HG02678 (cell line): ENCODE measurements at regions not wholly inside any gene's neighbourhood (a gene's known extent, or its start where the extent isn't known, plus 50 kb on each side); places are given as distances from the start of the nearest gene placed in this dataset.
"Not testable (repeated sequence)": the region's sequence is repeated elsewhere in the genome, so short reads cannot be mapped to it uniquely, and the experiment has no call there.

Experiments used
- ATAC-seq: cut with Tn5 transposase; IDR thresholded peaks from one replicate; pipeline ENCODE4 v1.9.1; 2021; ENCODE audit warnings: mild to moderate bottlenecking, moderate library complexity; ENCODE audit not compliant: unreplicated experiment

GRCh38 chr1:68653882-68654281 lies 157.0 kb upstream of the DEPDC1 start:
- no peak for ATAC-seq

- ATAC-seq, result no peak
These were observed 176.9 kb upstream of the DEPDC1 start for GRCh38 chr1:68673771-68674170.

- no peak for ATAC-seq
These were observed 178.5 kb upstream of the DEPDC1 start for GRCh38 chr1:68675336-68675735.

GRCh38 chr1:68677684-68678351 lies 180.9 kb upstream of the DEPDC1 start:
- ATAC-seq, result no peak

GRCh38 chr1:68696221-68696620 lies 199.3 kb upstream of the DEPDC1 start:
- no peak for ATAC-seq

GRCh38 chr1:68703921-68704354 lies 207.1 kb upstream of the DEPDC1 start:
- ATAC-seq, result no peak

- no peak for ATAC-seq
These were observed 208.0 kb upstream of the DEPDC1 start for GRCh38 chr1:68704800-68705443.

- ATAC-seq, result no peak
These were observed 208.6 kb upstream of the DEPDC1 start for GRCh38 chr1:68705466-68705865.

GRCh38 chr1:68706639-68707317 lies 209.9 kb upstream of the DEPDC1 start:
- ATAC-seq, result no peak

GRCh38 chr1:68717330-68717729 lies 220.4 kb upstream of the DEPDC1 start:
- no peak for ATAC-seq

- no peak for ATAC-seq
These were observed 223.6 kb upstream of the DEPDC1 start for GRCh38 chr1:68720476-68720875.

- ATAC-seq, result no peak
These were observed 226.9 kb upstream of the DEPDC1 start for GRCh38 chr1:68723791-68724190.

- no peak for ATAC-seq
These were observed 228.3 kb upstream of the DEPDC1 start for GRCh38 chr1:68725001-68725752.

- not testable (repeated sequence) for ATAC-seq
These were observed 242.6 kb upstream of the DEPDC1 start for GRCh38 chr1:68739486-68739885.

GRCh38 chr1:68745011-68745410 lies 248.1 kb upstream of the DEPDC1 start:
- ATAC-seq, result no peak

GRCh38 chr1:68745451-68745850 lies 248.6 kb upstream of the DEPDC1 start:
- no peak for ATAC-seq

- no peak for ATAC-seq
These were observed 249.5 kb upstream of the DEPDC1 start for GRCh38 chr1:68746378-68746777.

GRCh38 chr1:68751723-68752122 lies 254.8 kb upstream of the DEPDC1 start:
- no peak for ATAC-seq

GRCh38 chr1:68758666-68759209 lies 261.9 kb upstream of the DEPDC1 start:
- no peak for ATAC-seq

- no peak for ATAC-seq
These were observed 271.1 kb upstream of the DEPDC1 start for GRCh38 chr1:68767941-68768340.

- no peak for ATAC-seq
These were observed 273.9 kb upstream of the DEPDC1 start for GRCh38 chr1:68770817-68771216.
